ENCODE measurements at regions not wholly inside any gene's neighbourhood (a gene's known extent, or its start where the extent isn't known, plus 50 kb on each side); places are given as distances from the start of the nearest gene placed in this dataset.

DNA sequence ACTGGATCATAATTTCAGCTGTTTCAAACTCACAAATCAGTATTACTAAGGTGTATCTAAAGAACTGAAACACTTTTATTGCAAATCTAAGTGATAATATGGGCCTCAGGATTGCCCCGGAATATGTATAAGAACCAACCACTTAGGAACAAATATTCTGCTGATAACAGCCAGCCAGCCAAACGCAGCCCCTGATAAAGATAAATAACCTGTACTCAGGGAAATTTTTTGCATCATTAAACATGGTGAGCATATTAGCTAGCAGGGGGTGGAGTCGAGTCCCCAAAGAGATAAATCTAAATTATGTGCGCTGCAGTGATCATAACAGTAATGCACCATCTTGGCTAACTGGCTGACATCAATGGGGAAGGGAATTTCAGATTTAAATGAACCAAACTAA is 410.2 kb upstream of the MAP3K7 start:
- TF ChIP-seq, protein P1, sequence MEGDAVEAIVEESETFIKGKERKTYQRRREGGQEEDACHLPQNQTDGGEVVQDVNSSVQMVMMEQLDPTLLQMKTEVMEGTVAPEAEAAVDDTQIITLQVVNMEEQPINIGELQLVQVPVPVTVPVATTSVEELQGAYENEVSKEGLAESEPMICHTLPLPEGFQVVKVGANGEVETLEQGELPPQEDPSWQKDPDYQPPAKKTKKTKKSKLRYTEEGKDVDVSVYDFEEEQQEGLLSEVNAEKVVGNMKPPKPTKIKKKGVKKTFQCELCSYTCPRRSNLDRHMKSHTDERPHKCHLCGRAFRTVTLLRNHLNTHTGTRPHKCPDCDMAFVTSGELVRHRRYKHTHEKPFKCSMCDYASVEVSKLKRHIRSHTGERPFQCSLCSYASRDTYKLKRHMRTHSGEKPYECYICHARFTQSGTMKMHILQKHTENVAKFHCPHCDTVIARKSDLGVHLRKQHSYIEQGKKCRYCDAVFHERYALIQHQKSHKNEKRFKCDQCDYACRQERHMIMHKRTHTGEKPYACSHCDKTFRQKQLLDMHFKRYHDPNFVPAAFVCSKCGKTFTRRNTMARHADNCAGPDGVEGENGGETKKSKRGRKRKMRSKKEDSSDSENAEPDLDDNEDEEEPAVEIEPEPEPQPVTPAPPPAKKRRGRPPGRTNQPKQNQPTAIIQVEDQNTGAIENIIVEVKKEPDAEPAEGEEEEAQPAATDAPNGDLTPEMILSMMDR (IDR thresholded peaks at IDR 0.05; ENCODE audit: low read length): no peak
- TF ChIP-seq EZH2 (optimal IDR thresholded peaks at IDR 0.05; ENCODE audit: low read depth, low read length): no peak
- no peak for TF ChIP-seq EZH2phosphoT487 (IDR thresholded peaks at IDR 0.05; ENCODE audit: low read length)

Data from MM.1S (cell line).